ENCODE measurements at regions not wholly inside any gene's neighbourhood (a gene's known extent, or its start where the extent isn't known, plus 50 kb on each side); places are given as distances from the start of the nearest gene placed in this dataset.
A peak's percentile ranks its signal among the peaks of the same experiment; 100 is the strongest.

- Histone ChIP-seq H3K4ac (ENCODE audit: low read length) (no peak overlapping the region), H2BK12ac (ENCODE audit: low read length) (no peak overlapping the region), H3K36me3 (replicated peaks in 1 of 2; ENCODE audit: control insufficient read depth in 2 of 2, insufficient read depth in 2 of 2, low read length in 2 of 2) (no peaks in the 10 kb centered on the region), H2BK15ac (ENCODE audit: low read length) (no peak overlapping the region), H3K9ac (ENCODE audit: low read depth, low read length, poor library complexity) (no peak overlapping the region), H3K4me3 (ENCODE audit: low read length in 2 of 2) (no peak overlapping the region), H3K4me2 (ENCODE audit: insufficient read depth, low read length, poor library complexity, severe bottlenecking) (no peak overlapping the region), H2AFZ (ENCODE audit: low read length) (no peak overlapping the region), H2AK5ac (ENCODE audit: low read depth, low read length) (no peak overlapping the region), H4K8ac (ENCODE audit: low read depth, low read length) (no peak overlapping the region), H2BK5ac (ENCODE audit: low read length) (no peak overlapping the region), H3K18ac (ENCODE audit: low read length) (no peak overlapping the region), H3K27me3 (ENCODE audit: control insufficient read depth in 3 of 3, insufficient read depth in 3 of 3, low read depth in 1 of 3, low read length in 3 of 3) (peaks cover 0 to 5% (median 0%) of the 10 kb centered on the region in 3 experiments), H3K23ac (ENCODE audit: low read depth, low read length, poor library complexity) (no peak overlapping the region), H2BK120ac (ENCODE audit: low read depth, low read length) (no peak overlapping the region), H4K91ac (ENCODE audit: low read depth, low read length, poor library complexity) (no peak overlapping the region), H3K9me3 (replicated peaks in 1 of 2; ENCODE audit: control insufficient read depth in 2 of 2, insufficient read depth in 1 of 2, low read depth in 1 of 2, low read length in 2 of 2) (no peaks in the 10 kb centered on the region), H3K14ac (ENCODE audit: low read length) (no peak overlapping the region), H3K27ac (replicated peaks; ENCODE audit: low read length) (no peak overlapping the region), H3K4me1 (ENCODE audit: control insufficient read depth in 2 of 2, insufficient read depth in 1 of 2, low read depth in 1 of 2, low read length in 2 of 2) (peaks cover 0 to 11% of the 10 kb centered on the region in 2 donors), H3K79me1 (ENCODE audit: low read depth, low read length) (no peaks in the 10 kb centered on the region)
- WGBS, 2 donors (ENCODE audit: extremely low coverage in 2 of 2, insufficient read length in 2 of 2, insufficient replicate concordance in 1 of 2) = no CpG with 5 or more reads among the region's 2 CpGs
- no peak for DNase-seq (ENCODE audit: low spot score)
These were observed 57.2 kb upstream of the KCNMB1 start for GRCh38 chr5:170446365-170446764.

GRCh38 chr5:170445936-170446335, 56.8 kb upstream of the KCNMB1 start:
- Histone ChIP-seq H4K91ac (ENCODE audit: low read depth, low read length, poor library complexity) (no peak overlapping the region), H2BK120ac (ENCODE audit: low read depth, low read length) (no peak overlapping the region), H3K14ac (ENCODE audit: low read length) (no peak overlapping the region), H3K4me1 (ENCODE audit: control insufficient read depth in 2 of 2, insufficient read depth in 1 of 2, low read depth in 1 of 2, low read length in 2 of 2) (peaks cover 0 to 11% of the 10 kb centered on the region in 2 donors), H2AFZ (ENCODE audit: low read length) (no peak overlapping the region), H2AK5ac (ENCODE audit: low read depth, low read length) (no peak overlapping the region), H3K36me3 (replicated peaks in 1 of 2; ENCODE audit: control insufficient read depth in 2 of 2, insufficient read depth in 2 of 2, low read length in 2 of 2) (no peaks in the 10 kb centered on the region), H3K4ac (ENCODE audit: low read length) (no peak overlapping the region), H3K18ac (ENCODE audit: low read length) (peak overlapping the region; percentile 17), H3K9me3 (replicated peaks in 1 of 2; ENCODE audit: control insufficient read depth in 2 of 2, insufficient read depth in 1 of 2, low read depth in 1 of 2, low read length in 2 of 2) (no peaks in the 10 kb centered on the region), H2BK12ac (ENCODE audit: low read length) (no peak overlapping the region), H4K8ac (ENCODE audit: low read depth, low read length) (no peak overlapping the region), H2BK5ac (ENCODE audit: low read length) (no peak overlapping the region), H2BK15ac (ENCODE audit: low read length) (no peak overlapping the region), H3K4me3 (ENCODE audit: low read length in 2 of 2) (no peak overlapping the region), H3K4me2 (ENCODE audit: insufficient read depth, low read length, poor library complexity, severe bottlenecking) (no peak overlapping the region), H3K27ac (replicated peaks; ENCODE audit: low read length) (no peak overlapping the region), H3K79me1 (ENCODE audit: low read depth, low read length) (no peaks in the 10 kb centered on the region), H3K23ac (ENCODE audit: low read depth, low read length, poor library complexity) (no peak overlapping the region), H3K27me3 (ENCODE audit: control insufficient read depth in 3 of 3, insufficient read depth in 3 of 3, low read depth in 1 of 3, low read length in 3 of 3) (peaks cover 0 to 3% (median 0%) of the 10 kb centered on the region in 3 experiments), H3K9ac (ENCODE audit: low read depth, low read length, poor library complexity) (no peak overlapping the region)
- WGBS, 2 donors (ENCODE audit: extremely low coverage in 2 of 2, insufficient read length in 2 of 2, insufficient replicate concordance in 1 of 2) = no CpG with 5 or more reads among the region's 8 CpGs
- no peak for DNase-seq (ENCODE audit: low spot score)

GRCh38 chr5:170444969-170445505, 55.9 kb upstream of the KCNMB1 start:
- no peak overlapping the region for H3K18ac ChIP-seq (ENCODE audit: low read length)
- H3K23ac ChIP-seq (ENCODE audit: low read depth, low read length, poor library complexity) = no peak overlapping the region
- H4K91ac ChIP-seq (ENCODE audit: low read depth, low read length, poor library complexity) = no peak overlapping the region
- H3K27me3 ChIP-seq (ENCODE audit: control insufficient read depth in 3 of 3, insufficient read depth in 3 of 3, low read depth in 1 of 3, low read length in 3 of 3) = no peaks in the 10 kb centered on the region
- H3K4ac ChIP-seq (ENCODE audit: low read length) = no peak overlapping the region
- no peak overlapping the region for H2BK120ac ChIP-seq (ENCODE audit: low read depth, low read length)
- H2BK5ac ChIP-seq (ENCODE audit: low read length) = no peak overlapping the region
- H3K4me1 ChIP-seq (ENCODE audit: control insufficient read depth in 2 of 2, insufficient read depth in 1 of 2, low read depth in 1 of 2, low read length in 2 of 2) = peaks cover 0 to 13% of the 10 kb centered on the region in 2 donors
- H3K14ac ChIP-seq (ENCODE audit: low read length) = no peak overlapping the region
- H2AFZ ChIP-seq (ENCODE audit: low read length) = no peak overlapping the region
- H2AK5ac ChIP-seq (ENCODE audit: low read depth, low read length) = no peak overlapping the region
- H3K27ac ChIP-seq (replicated peaks; ENCODE audit: low read length) = no peak overlapping the region
- no peak for DNase-seq (ENCODE audit: low spot score)
- no peak overlapping the region for H3K4me3 ChIP-seq (ENCODE audit: low read length in 2 of 2)
- H3K79me1 ChIP-seq (ENCODE audit: low read depth, low read length) = no peaks in the 10 kb centered on the region
- no peak overlapping the region for H2BK15ac ChIP-seq (ENCODE audit: low read length)
- H4K8ac ChIP-seq (ENCODE audit: low read depth, low read length) = no peak overlapping the region
- no peak overlapping the region for H3K4me2 ChIP-seq (ENCODE audit: insufficient read depth, low read length, poor library complexity, severe bottlenecking)
- no peaks in the 10 kb centered on the region for H3K9me3 ChIP-seq (replicated peaks in 1 of 2; ENCODE audit: control insufficient read depth in 2 of 2, insufficient read depth in 1 of 2, low read depth in 1 of 2, low read length in 2 of 2)
- no peaks in the 10 kb centered on the region for H3K36me3 ChIP-seq (replicated peaks in 1 of 2; ENCODE audit: control insufficient read depth in 2 of 2, insufficient read depth in 2 of 2, low read length in 2 of 2)
- no peak overlapping the region for H3K9ac ChIP-seq (ENCODE audit: low read depth, low read length, poor library complexity)
- H2BK12ac ChIP-seq (ENCODE audit: low read length) = no peak overlapping the region
- WGBS, 2 donors (ENCODE audit: extremely low coverage in 2 of 2, insufficient read length in 2 of 2, insufficient replicate concordance in 1 of 2) = no CpG with 5 or more reads among the region's 10 CpGs

- H2BK5ac ChIP-seq (ENCODE audit: low read length) = no peak overlapping the region
These were observed 55.0 kb upstream of the KCNMB1 start for GRCh38 chr5:170444181-170444580.

More at GRCh38 chr5:170444181-170444580, 55.0 kb upstream of the KCNMB1 start:
- no peak overlapping the region for H3K23ac ChIP-seq (ENCODE audit: low read depth, low read length, poor library complexity)
- no peak overlapping the region for H2BK12ac ChIP-seq (ENCODE audit: low read length)
- H3K36me3 ChIP-seq (replicated peaks in 1 of 2; ENCODE audit: control insufficient read depth in 2 of 2, insufficient read depth in 2 of 2, low read length in 2 of 2) = no peaks in the 10 kb centered on the region
- H3K4ac ChIP-seq (ENCODE audit: low read length) = no peak overlapping the region
- H4K8ac ChIP-seq (ENCODE audit: low read depth, low read length) = no peak overlapping the region
- H2BK120ac ChIP-seq (ENCODE audit: low read depth, low read length) = no peak overlapping the region
- H3K4me1 ChIP-seq (ENCODE audit: control insufficient read depth in 2 of 2, insufficient read depth in 1 of 2, low read depth in 1 of 2, low read length in 2 of 2) = peaks cover 0 to 17% of the 10 kb centered on the region in 2 donors
- no peak overlapping the region for H3K4me3 ChIP-seq (ENCODE audit: low read length in 2 of 2)
- H2AK5ac ChIP-seq (ENCODE audit: low read depth, low read length) = no peak overlapping the region
- H3K9me3 ChIP-seq (replicated peaks in 1 of 2; ENCODE audit: control insufficient read depth in 2 of 2, insufficient read depth in 1 of 2, low read depth in 1 of 2, low read length in 2 of 2) = no peaks in the 10 kb centered on the region
- H3K4me2 ChIP-seq (ENCODE audit: insufficient read depth, low read length, poor library complexity, severe bottlenecking) = no peak overlapping the region
- H3K9ac ChIP-seq (ENCODE audit: low read depth, low read length, poor library complexity) = no peak overlapping the region
- H3K14ac ChIP-seq (ENCODE audit: low read length) = no peak overlapping the region
- no peaks in the 10 kb centered on the region for H3K27me3 ChIP-seq (ENCODE audit: control insufficient read depth in 3 of 3, insufficient read depth in 3 of 3, low read depth in 1 of 3, low read length in 3 of 3)
- H3K27ac ChIP-seq (replicated peaks; ENCODE audit: low read length) = no peak overlapping the region
- no peak overlapping the region for H2AFZ ChIP-seq (ENCODE audit: low read length)
- no peak for DNase-seq (ENCODE audit: low spot score)
- H3K79me1 ChIP-seq (ENCODE audit: low read depth, low read length) = no peaks in the 10 kb centered on the region
- WGBS, 2 donors (ENCODE audit: extremely low coverage in 2 of 2, insufficient read length in 2 of 2, insufficient replicate concordance in 1 of 2) = no CpG with 5 or more reads among the region's 7 CpGs
- H4K91ac ChIP-seq (ENCODE audit: low read depth, low read length, poor library complexity) = no peak overlapping the region
- H3K18ac ChIP-seq (ENCODE audit: low read length) = no peak overlapping the region
- H2BK15ac ChIP-seq (ENCODE audit: low read length) = no peak overlapping the region

Data from neuronal stem cell (in vitro differentiated cells).